GM12878 (cell line): ENCODE measurements at regions not wholly inside any gene's neighbourhood (a gene's known extent, or its start where the extent isn't known, plus 50 kb on each side); places are given as distances from the start of the nearest gene placed in this dataset.

ENCODE experiments used
- ATAC-seq: fragments of 200-7000 bp; cut with Tn5 transposase; 3 replicates; pipeline ENCODE4 v1.9.1; 2020; ENCODE audit warnings: mild to moderate bottlenecking, moderate library complexity
- BruUV-seq: library from RNA; stranded (reverse); fragments of 400-500 nt; replicated peaks from 2 replicates; lab custom pipeline; 2021; lab: Mats Ljungman, UMichigan
- CTCF ChIA-PET: fragments of 300-600 bp; sonication (Branson Sonifier 250); formaldehyde crosslinking; extraction: SDS; loops from one replicate; lab custom pipeline; 2021; ENCODE audit warnings: inconsistent platforms; lab: Yijun Ruan, JAX
- POLR2A ChIA-PET: fragments of 350-600 bp; formaldehyde crosslinking; extraction: SDS; loops from one replicate; lab custom pipeline; 2021; ENCODE audit warnings: inconsistent platforms; lab: Charles Lee
- RAD21 ChIA-PET: fragments of 300-600 bp; sonication (Branson Sonifier 250); formaldehyde crosslinking; loops from one replicate; lab custom pipeline; 2023; ENCODE audit warnings: antibody characterized with exemption; ENCODE audit not compliant: unreplicated experiment; lab: Charles Lee
- SMC1A ChIA-PET: fragments of 300-600 bp; sonication (Branson Sonifier 250); formaldehyde crosslinking; loops from one replicate; lab custom pipeline; 2023; ENCODE audit not compliant: unreplicated experiment, uncharacterized antibody; lab: Charles Lee
- DNase-seq: peaks from one replicate; pipeline ENCODE4 v3.0.0-alpha.2; 2011; ENCODE audit warnings: low read depth, low spot score
- FAIRE-seq: peaks from 3 replicates; lab custom pipeline; 2011; peaks lifted over from hg19 to GRCh38; lab: Jason Lieb, UNC
- H2AFZ ChIP-seq: 2 replicates; pipeline ENCODE4 v1.6.0; 2011; ENCODE audit warnings: low read depth, low read length, control low read depth; ENCODE audit not compliant: control insufficient read depth
- H3K27ac ChIP-seq: 2 replicates; pipeline ENCODE4 v1.5.1; 2011; ENCODE audit warnings: control low read depth; ENCODE audit not compliant: control insufficient read depth, insufficient read depth
- H3K27me3 ChIP-seq, 2 experiments: replicated peaks in 1 of 2; 2 replicates each; pipeline versions ENCODE4 v1.6.0 to v1.6.1; 2011; ENCODE audit warnings: low read length in 1 of 2; ENCODE audit not compliant: control insufficient read depth in 2 of 2, insufficient read depth in 2 of 2
- H3K36me3 ChIP-seq, 2 experiments: 2 replicates each; pipeline ENCODE4 v1.5.1; 2011; ENCODE audit warnings: low read length in 1 of 2; ENCODE audit not compliant: control insufficient read depth in 2 of 2, insufficient read depth in 2 of 2
- H3K4me1 ChIP-seq: 2 replicates; pipeline ENCODE4 v1.6.1; 2011; ENCODE audit warnings: mild to moderate bottlenecking, low read length, moderate library complexity, mixed read lengths; ENCODE audit not compliant: control insufficient read depth, insufficient read depth
- H3K4me2 ChIP-seq: 2 replicates; pipeline ENCODE4 v1.6.0; 2011; ENCODE audit warnings: control low read depth; ENCODE audit not compliant: control insufficient read depth, insufficient read depth
- H3K4me3 ChIP-seq: fragments of 200-600 bp; sonication (generic); 2 replicates; pipeline ENCODE4 v1.5.1; 2016
- H3K79me2 ChIP-seq: 2 replicates; pipeline ENCODE4 v1.6.0; 2011; ENCODE audit warnings: low read length; ENCODE audit not compliant: control insufficient read depth, insufficient read depth
- H3K9ac ChIP-seq: 2 replicates; pipeline ENCODE4 v1.8.0; 2011; ENCODE audit warnings: low read length, control low read depth, mixed read lengths; ENCODE audit not compliant: control insufficient read depth, insufficient read depth
- H3K9me3 ChIP-seq: replicated peaks from 3 replicates; pipeline ENCODE4 v1.5.1; 2011; ENCODE audit warnings: mild to moderate bottlenecking, low read length; ENCODE audit not compliant: control insufficient read depth, insufficient read depth
- H4K20me1 ChIP-seq: 2 replicates; pipeline ENCODE4 v1.6.0; 2011; ENCODE audit not compliant: control insufficient read depth, insufficient read depth
- MYB ChIP-seq: fragments of 150-350 bp; IDR thresholded peaks from 2 replicates; pipeline ENCODE4 v1.6.1; 2014; ENCODE audit warnings: mild to moderate bottlenecking, low read depth, low read length, borderline replicate concordance
- RFX5 ChIP-seq: IDR thresholded peaks from 2 replicates; pipeline ENCODE4 v1.6.1; 2011; ENCODE audit warnings: low read depth, low read length, improper control_type of control experiment
- SIN3A ChIP-seq: IDR thresholded peaks from 2 replicates; pipeline ENCODE4 v1.6.1; 2012; ENCODE audit warnings: low read depth, low read length, improper control_type of control experiment
- SMAD1 ChIP-seq: fragments of 450-650 bp; IDR thresholded peaks from 2 replicates; pipeline ENCODE4 v1.6.1; 2018; ENCODE audit warnings: mild to moderate bottlenecking, low read depth; ENCODE audit not compliant: partially characterized antibody
- ZBED1 ChIP-seq: IDR thresholded peaks from 2 replicates; pipeline ENCODE4 v1.6.1; 2016; ENCODE audit warnings: borderline replicate concordance
- ZBTB4 ChIP-seq: fragments of 450-650 bp; formaldehyde crosslinking; IDR thresholded peaks from 2 replicates; pipeline ENCODE4 v1.4.0; 2022; ENCODE audit warnings: mild to moderate bottlenecking, moderate library complexity
- ZNF592 ChIP-seq: fragments of 450-650 bp; IDR thresholded peaks from 2 replicates; pipeline ENCODE4 v1.6.1; 2017; ENCODE audit warnings: mild to moderate bottlenecking, moderate library complexity
- in situ Hi-C: fragments of 300-500 bp; cut with MboI; formaldehyde crosslinking; loops from 9 replicates; pipeline ENCODE4 v1.14.3; 2018; ENCODE audit warnings: mixed read lengths
- intact Hi-C: fragments of 100-400 bp; cut with micrococcal nuclease; formaldehyde crosslinking; loops from one replicate; pipeline ENCODE4 v1.14.2; 2022; ENCODE audit not compliant: unreplicated experiment

GRCh38 chr21:28142697-28143096 is 850.0 kb downstream of the LTN1 start:
- FAIRE-seq: no peak
- H3K9me3 ChIP-seq: no peaks in the 10 kb centered on the region
- intact Hi-C loops (no loop called here), in situ Hi-C loops (no loop called here)
- H4K20me1 ChIP-seq: no peaks in the 10 kb centered on the region
- ChIA-PET RAD21 (no interaction called here), SMC1A (no interaction called here)
- no peaks in the 10 kb centered on the region for H3K4me1 ChIP-seq
- no peaks in the 10 kb centered on the region for H3K36me3 ChIP-seq
- ATAC-seq: no peak
- no peak overlapping the region for H3K9ac ChIP-seq
- no TSS peak for BruUV-seq
- H3K79me2 ChIP-seq: no peaks in the 10 kb centered on the region
- H3K4me3 ChIP-seq: no peak overlapping the region
- no peak overlapping the region for H3K27ac ChIP-seq
- no peak for TF ChIP-seq SMAD1
- TF ChIP-seq MYB: no peak
- no peak for TF ChIP-seq ZBTB4 (CRISPR knock-in tag)
- TF ChIP-seq SIN3A: no peak
- no peak for TF ChIP-seq ZBED1
- TF ChIP-seq ZNF592: no peak
- TF ChIP-seq RFX5: no peak
- TF ChIP-seq, all 136 proteins: peak for 0
- POLR2A ChIA-PET: no interaction called here
- CTCF ChIA-PET: no interaction called here
- Histone ChIP-seq H3K4me2 (no peak overlapping the region), H2AFZ (no peak overlapping the region), H3K27me3 (no peaks in the 10 kb centered on the region)
- DNase-seq: no peak
